ENCODE measurements at regions not wholly inside any gene's neighbourhood (a gene's known extent, or its start where the extent isn't known, plus 50 kb on each side); places are given as distances from the start of the nearest gene placed in this dataset.

DNA sequence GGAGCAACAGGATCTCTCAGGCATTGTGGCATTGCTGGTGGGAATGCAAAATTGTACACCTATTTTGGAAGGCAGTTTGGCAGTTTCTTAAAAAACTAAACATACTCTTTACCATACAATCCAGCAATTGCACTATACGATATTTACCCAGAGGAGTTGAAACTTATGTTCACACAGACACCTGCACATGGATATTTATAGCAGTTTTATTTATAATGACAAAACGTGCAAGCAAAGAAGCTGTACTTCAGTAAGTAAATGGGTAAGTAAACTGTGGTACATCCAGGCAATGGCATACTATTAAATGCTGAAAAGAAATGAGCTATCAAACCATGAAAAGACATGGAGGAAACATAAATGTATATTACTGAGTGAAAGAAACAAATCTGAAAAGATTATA, 71.6 kb upstream of the UBAC2 start:
- TF ChIP-seq, protein P1, sequence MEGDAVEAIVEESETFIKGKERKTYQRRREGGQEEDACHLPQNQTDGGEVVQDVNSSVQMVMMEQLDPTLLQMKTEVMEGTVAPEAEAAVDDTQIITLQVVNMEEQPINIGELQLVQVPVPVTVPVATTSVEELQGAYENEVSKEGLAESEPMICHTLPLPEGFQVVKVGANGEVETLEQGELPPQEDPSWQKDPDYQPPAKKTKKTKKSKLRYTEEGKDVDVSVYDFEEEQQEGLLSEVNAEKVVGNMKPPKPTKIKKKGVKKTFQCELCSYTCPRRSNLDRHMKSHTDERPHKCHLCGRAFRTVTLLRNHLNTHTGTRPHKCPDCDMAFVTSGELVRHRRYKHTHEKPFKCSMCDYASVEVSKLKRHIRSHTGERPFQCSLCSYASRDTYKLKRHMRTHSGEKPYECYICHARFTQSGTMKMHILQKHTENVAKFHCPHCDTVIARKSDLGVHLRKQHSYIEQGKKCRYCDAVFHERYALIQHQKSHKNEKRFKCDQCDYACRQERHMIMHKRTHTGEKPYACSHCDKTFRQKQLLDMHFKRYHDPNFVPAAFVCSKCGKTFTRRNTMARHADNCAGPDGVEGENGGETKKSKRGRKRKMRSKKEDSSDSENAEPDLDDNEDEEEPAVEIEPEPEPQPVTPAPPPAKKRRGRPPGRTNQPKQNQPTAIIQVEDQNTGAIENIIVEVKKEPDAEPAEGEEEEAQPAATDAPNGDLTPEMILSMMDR (IDR thresholded peaks at IDR 0.05; ENCODE audit: borderline replicate concordance, extremely low read depth, low read length, poor library complexity, severe bottlenecking), result no peak
- TF ChIP-seq EZH2 (IDR thresholded peaks at IDR 0.05; ENCODE audit: borderline replicate concordance, low read depth, low read length, severe bottlenecking), result no peak
